Urothelium cell line (cell line): ENCODE measurements at regions not wholly inside any gene's neighbourhood (a gene's known extent, or its start where the extent isn't known, plus 50 kb on each side); places are given as distances from the start of the nearest gene placed in this dataset.
A peak's percentile ranks its signal among the peaks of the same experiment; 100 is the strongest.
"Not testable (repeated sequence)": the region's sequence is repeated elsewhere in the genome, so short reads cannot be mapped to it uniquely, and the experiment has no call there.

Experiments used
- DNase-seq: peaks from one replicate; pipeline ENCODE4 v3.0.0; 2011; ENCODE audit warnings: low spot score, mixed read lengths
- FAIRE-seq: peaks from 2 replicates; lab custom pipeline; 2011; peaks lifted over from hg19 to GRCh38; lab: Jason Lieb, UNC

- FAIRE-seq (no peak), DNase-seq (peak; percentile 73)
Measured at GRCh38 chr7:121530227-121531174, 134.4 kb upstream of the FAM3C start.

- FAIRE-seq (no peak), DNase-seq (no peak)
Measured at GRCh38 chr7:121529003-121529402, 132.9 kb upstream of the FAM3C start.

GRCh38 chr7:121526210-121526609 lies 130.1 kb upstream of the FAM3C start:
- not testable (repeated sequence) for FAIRE-seq

GRCh38 chr7:121525155-121525819 lies 129.2 kb upstream of the FAM3C start:
- no peak for FAIRE-seq
- no peak for DNase-seq

More at GRCh38 chr7:121526210-121526609, 130.1 kb upstream of the FAM3C start:
- not testable (repeated sequence) for DNase-seq

GRCh38 chr7:121521711-121522400 lies 125.7 kb upstream of the FAM3C start:
- FAIRE-seq (no peak), DNase-seq (no peak)

- DNase-seq (no peak), FAIRE-seq (no peak)
Measured at GRCh38 chr7:121520911-121521310, 124.8 kb upstream of the FAM3C start.

- FAIRE-seq: no peak
- no peak for DNase-seq
Measured at GRCh38 chr7:121519548-121520521, 123.7 kb upstream of the FAM3C start.

- DNase-seq: no peak
- no peak for FAIRE-seq
Measured at GRCh38 chr7:121517591-121517990, 121.5 kb upstream of the FAM3C start.

GRCh38 chr7:121516821-121517220 lies 120.7 kb upstream of the FAM3C start:
- FAIRE-seq (no peak), DNase-seq (no peak)

GRCh38 chr7:121515630-121516401 lies 119.7 kb upstream of the FAM3C start:
- FAIRE-seq: no peak
- DNase-seq: no peak

- DNase-seq: no peak
- no peak for FAIRE-seq
Measured at GRCh38 chr7:121515229-121515628, 119.1 kb upstream of the FAM3C start.

- no peak for DNase-seq
- FAIRE-seq: no peak
Measured at GRCh38 chr7:121513105-121513504, 117.0 kb upstream of the FAM3C start.

- no peak for DNase-seq
- no peak for FAIRE-seq
Measured at GRCh38 chr7:121510858-121511482, 114.9 kb upstream of the FAM3C start.

GRCh38 chr7:121510302-121510701 lies 114.2 kb upstream of the FAM3C start:
- no peak for DNase-seq
- FAIRE-seq: no peak

- FAIRE-seq: no peak
- DNase-seq: no peak
Measured at GRCh38 chr7:121505540-121506182, 109.6 kb upstream of the FAM3C start.

- DNase-seq: peak; percentile 27
- FAIRE-seq: no peak
Measured at GRCh38 chr7:121505021-121505420, 108.9 kb upstream of the FAM3C start.

- peak; percentile 69 for DNase-seq
- no peak for FAIRE-seq
Measured at GRCh38 chr7:121504482-121504881, 108.4 kb upstream of the FAM3C start.

- no peak for FAIRE-seq
- DNase-seq: no peak
Measured at GRCh38 chr7:121503730-121504129, 107.6 kb upstream of the FAM3C start.
